ENCODE measurements at regions not wholly inside any gene's neighbourhood (a gene's known extent, or its start where the extent isn't known, plus 50 kb on each side); places are given as distances from the start of the nearest gene placed in this dataset.
A peak's percentile ranks its signal among the peaks of the same experiment; 100 is the strongest.

DNA sequence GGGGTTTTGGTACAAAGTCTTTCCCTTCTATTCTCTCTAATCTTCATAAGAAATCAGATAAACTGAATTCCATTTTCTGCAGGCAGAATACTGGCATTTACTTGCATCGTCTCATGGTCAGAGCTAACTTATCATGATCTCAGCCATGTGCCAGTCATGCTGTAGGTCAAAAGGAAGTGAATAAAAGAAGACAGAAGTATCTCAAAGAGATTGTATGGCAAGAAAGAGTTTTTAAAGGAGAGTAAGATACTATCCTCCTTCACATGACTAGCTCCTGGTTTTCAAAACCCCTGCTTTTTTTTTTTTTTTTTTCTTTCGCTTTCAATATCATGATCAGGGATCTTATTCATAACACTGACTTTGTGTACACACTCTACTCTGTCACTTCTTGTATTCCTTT lies 398.3 kb downstream of the C6orf118 start:
- H3K9me3 ChIP-seq: no peaks in the 10 kb centered on the region
- peak overlapping the region in 1 of 2 donors; percentile 11 for H3K4me3 ChIP-seq
- peaks cover 0 to 20% (median 0%) of the 10 kb centered on the region in 3 donors for H3K4me1 ChIP-seq
- H3K36me3 ChIP-seq: no peaks in the 10 kb centered on the region
- TF ChIP-seq, protein P1, sequence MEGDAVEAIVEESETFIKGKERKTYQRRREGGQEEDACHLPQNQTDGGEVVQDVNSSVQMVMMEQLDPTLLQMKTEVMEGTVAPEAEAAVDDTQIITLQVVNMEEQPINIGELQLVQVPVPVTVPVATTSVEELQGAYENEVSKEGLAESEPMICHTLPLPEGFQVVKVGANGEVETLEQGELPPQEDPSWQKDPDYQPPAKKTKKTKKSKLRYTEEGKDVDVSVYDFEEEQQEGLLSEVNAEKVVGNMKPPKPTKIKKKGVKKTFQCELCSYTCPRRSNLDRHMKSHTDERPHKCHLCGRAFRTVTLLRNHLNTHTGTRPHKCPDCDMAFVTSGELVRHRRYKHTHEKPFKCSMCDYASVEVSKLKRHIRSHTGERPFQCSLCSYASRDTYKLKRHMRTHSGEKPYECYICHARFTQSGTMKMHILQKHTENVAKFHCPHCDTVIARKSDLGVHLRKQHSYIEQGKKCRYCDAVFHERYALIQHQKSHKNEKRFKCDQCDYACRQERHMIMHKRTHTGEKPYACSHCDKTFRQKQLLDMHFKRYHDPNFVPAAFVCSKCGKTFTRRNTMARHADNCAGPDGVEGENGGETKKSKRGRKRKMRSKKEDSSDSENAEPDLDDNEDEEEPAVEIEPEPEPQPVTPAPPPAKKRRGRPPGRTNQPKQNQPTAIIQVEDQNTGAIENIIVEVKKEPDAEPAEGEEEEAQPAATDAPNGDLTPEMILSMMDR (IDR thresholded peaks at IDR 0.05): no peak
- TF ChIP-seq EP300 (IDR thresholded peaks at IDR 0.05): no peak
- no peak for TF ChIP-seq POLR2AphosphoS5 (IDR thresholded peaks at IDR 0.05)
- TF ChIP-seq POLR2A (IDR thresholded peaks at IDR 0.05): no peak
- 40 to 47% methylated on average over 2 of the region's 2 CpGs for WGBS, 2 donors (ENCODE audit: low coverage in 1 of 2)
- ATAC-seq: no peak
- H3K27ac ChIP-seq: no peak overlapping the region
- no peaks in the 10 kb centered on the region for H3K27me3 ChIP-seq

DNA sequence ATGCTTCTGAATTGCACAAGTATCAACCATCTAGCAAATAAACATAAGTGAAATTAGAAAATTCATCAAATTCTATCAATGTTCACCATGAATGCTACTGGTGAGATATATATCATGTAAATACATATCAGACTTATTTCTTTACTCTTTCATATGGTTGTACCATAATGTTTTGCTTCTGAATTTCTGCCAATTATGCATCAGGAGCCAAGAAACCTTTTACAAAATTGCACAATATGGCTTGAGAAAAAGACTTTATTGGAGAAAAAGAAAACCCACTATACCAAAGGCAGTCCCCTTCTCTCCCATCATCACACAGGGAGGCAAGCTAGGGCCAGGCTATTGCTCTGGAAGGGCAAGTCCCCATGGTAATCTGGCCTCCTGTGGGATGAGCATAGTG lies 402.6 kb downstream of the C6orf118 start:
- H3K27ac ChIP-seq: no peak overlapping the region
- H3K9me3 ChIP-seq: no peaks in the 10 kb centered on the region
- TF ChIP-seq, protein P1 (IDR thresholded peaks at IDR 0.05): no peak
- no peak for TF ChIP-seq POLR2A (IDR thresholded peaks at IDR 0.05)
- no peak for TF ChIP-seq EP300 (IDR thresholded peaks at IDR 0.05)
- TF ChIP-seq POLR2AphosphoS5 (IDR thresholded peaks at IDR 0.05): no peak
- no peak for ATAC-seq
- peaks cover 0 to 12% (median 0%) of the 10 kb centered on the region in 3 donors for H3K4me1 ChIP-seq
- H3K4me3 ChIP-seq: no peak overlapping the region
- H3K27me3 ChIP-seq: no peaks in the 10 kb centered on the region
- no peaks in the 10 kb centered on the region for H3K36me3 ChIP-seq

DNA sequence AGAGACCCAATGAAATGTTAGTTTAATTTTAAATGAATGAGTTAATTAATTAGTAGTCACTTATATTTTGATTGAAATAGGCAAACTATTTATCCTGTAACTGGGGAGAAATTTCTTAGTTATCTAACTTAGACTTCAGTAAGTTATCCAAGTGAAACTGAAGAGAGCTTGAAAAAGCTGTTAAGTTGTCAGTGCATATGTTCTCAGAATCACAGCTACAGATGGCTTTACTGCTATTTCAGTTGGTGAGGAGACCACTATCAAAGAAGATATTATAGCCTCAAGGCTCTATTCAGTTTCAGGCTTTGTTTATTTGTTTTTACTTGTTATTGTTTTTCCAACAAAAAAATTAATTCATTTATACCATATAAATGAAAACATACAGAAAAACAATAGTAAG lies 404.1 kb downstream of the C6orf118 start:
- no peak for TF ChIP-seq EP300 (IDR thresholded peaks at IDR 0.05)
- Histone ChIP-seq H3K36me3 (no peaks in the 10 kb centered on the region), H3K4me3 (no peak overlapping the region), H3K27ac (no peak overlapping the region), H3K9me3 (no peaks in the 10 kb centered on the region), H3K27me3 (no peaks in the 10 kb centered on the region), H3K4me1 (no peaks in the 10 kb centered on the region)
- ATAC-seq: no peak

DNA sequence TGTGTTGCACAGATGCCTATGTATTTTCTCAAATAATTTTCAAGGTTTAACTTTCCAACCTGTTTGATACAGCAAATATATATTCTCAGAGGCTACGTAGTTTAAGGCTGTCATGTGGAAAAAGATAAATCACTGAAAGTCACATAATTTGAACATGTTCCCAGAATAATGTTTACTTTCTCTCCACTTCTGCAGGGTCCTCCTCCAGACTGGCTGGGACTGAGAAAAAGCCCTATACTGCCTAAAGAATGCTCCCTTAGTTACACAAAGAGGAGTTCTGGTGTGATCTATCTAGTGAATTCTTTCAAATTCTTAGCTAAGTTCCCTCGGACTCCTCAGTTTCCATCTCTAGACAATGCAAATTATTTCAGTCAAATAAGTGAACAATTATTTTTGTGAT lies 411.0 kb downstream of the C6orf118 start:
- Histone ChIP-seq H3K27ac (no peak overlapping the region), H3K27me3 (no peaks in the 10 kb centered on the region), H3K4me1 (peaks cover 0 to 13% (median 0%) of the 10 kb centered on the region in 3 donors), H3K9me3 (no peaks in the 10 kb centered on the region), H3K36me3 (no peaks in the 10 kb centered on the region), H3K4me3 (no peak overlapping the region)
- TF ChIP-seq EP300 (IDR thresholded peaks at IDR 0.05) (no peak), POLR2AphosphoS5 (IDR thresholded peaks at IDR 0.05) (no peak), POLR2A (IDR thresholded peaks at IDR 0.05) (no peak)
- TF ChIP-seq, protein P1 (IDR thresholded peaks at IDR 0.05): no peak
- ATAC-seq: no peak
- 19% methylated on average over 2 of the region's 2 CpGs for WGBS, 2 donors (ENCODE audit: low coverage in 1 of 2)

DNA sequence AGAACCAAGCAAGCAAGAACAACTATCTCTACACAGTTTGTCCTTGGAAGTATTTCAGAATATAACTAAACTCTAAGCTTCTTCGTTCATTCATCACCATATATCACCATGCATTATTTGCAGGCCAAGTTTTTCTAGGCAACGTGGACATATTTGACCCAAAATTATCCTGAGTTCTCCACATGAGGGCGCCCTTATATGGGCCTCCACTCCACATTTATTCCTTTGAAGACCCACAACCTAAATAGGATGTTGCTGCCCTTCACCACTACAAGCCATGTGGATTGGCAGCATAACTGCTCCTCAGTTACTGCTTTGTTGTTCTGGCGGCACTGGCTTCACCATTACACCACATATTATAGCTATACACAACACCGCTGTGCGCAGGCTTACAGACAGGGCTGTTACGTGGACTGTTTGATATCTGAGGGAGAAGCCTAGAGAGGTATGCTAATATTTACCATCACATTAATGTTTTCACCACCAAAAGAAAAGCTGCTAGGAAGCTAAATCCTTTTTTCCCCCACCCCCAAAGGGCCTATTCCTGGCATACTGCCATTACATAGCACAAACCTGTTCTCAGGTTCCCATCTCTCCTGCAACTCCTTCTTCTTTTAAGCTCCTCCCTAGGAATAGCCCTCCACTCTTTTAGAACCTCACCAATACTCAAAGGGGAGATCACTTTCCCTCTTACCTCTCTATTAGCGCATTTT lies 411.7 kb downstream of the C6orf118 start:
- Histone ChIP-seq H3K9me3 (no peaks in the 10 kb centered on the region), H3K4me1 (peaks cover 0 to 13% (median 0%) of the 10 kb centered on the region in 3 donors), H3K4me3 (no peak overlapping the region), H3K36me3 (no peaks in the 10 kb centered on the region), H3K27me3 (no peaks in the 10 kb centered on the region), H3K27ac (no peak overlapping the region)
- no peak for TF ChIP-seq EP300 (IDR thresholded peaks at IDR 0.05)
- TF ChIP-seq, protein P1 (IDR thresholded peaks at IDR 0.05): no peak
- no peak for TF ChIP-seq POLR2AphosphoS5 (IDR thresholded peaks at IDR 0.05)
- no peak for TF ChIP-seq POLR2A (IDR thresholded peaks at IDR 0.05)
- no peak for ATAC-seq
- WGBS, 2 donors (ENCODE audit: low coverage in 1 of 2): 66 to 77% methylated on average over 7 to 8 of the region's 8 CpGs
